Lower leg skin (tissue), 3 donors: ENCODE measurements at regions not wholly inside any gene's neighbourhood (a gene's known extent, or its start where the extent isn't known, plus 50 kb on each side); places are given as distances from the start of the nearest gene placed in this dataset.

Experiments
- POLR2A ChIP-seq, 2 donors: fragments of 450-650 bp; IDR thresholded peaks; one replicate each; pipeline ENCODE4 v1.6.1; 2016 to 2017; ENCODE audit warnings: antibody characterized with exemption in 2 of 2, mild to moderate bottlenecking in 1 of 2, moderate library complexity in 1 of 2
- TF ChIP-seq, protein P1 (sequence below), 3 donors: fragments of 450-650 bp; IDR thresholded peaks; one replicate each; pipeline ENCODE4 v1.5.1; 2016; ENCODE audit warnings: antibody characterized with exemption in 3 of 3, mild to moderate bottlenecking in 3 of 3, moderate library complexity in 2 of 3

GRCh38 chr12:58249610-58250009, 308.2 kb downstream of the ATP23 start:
- TF ChIP-seq, protein P1, sequence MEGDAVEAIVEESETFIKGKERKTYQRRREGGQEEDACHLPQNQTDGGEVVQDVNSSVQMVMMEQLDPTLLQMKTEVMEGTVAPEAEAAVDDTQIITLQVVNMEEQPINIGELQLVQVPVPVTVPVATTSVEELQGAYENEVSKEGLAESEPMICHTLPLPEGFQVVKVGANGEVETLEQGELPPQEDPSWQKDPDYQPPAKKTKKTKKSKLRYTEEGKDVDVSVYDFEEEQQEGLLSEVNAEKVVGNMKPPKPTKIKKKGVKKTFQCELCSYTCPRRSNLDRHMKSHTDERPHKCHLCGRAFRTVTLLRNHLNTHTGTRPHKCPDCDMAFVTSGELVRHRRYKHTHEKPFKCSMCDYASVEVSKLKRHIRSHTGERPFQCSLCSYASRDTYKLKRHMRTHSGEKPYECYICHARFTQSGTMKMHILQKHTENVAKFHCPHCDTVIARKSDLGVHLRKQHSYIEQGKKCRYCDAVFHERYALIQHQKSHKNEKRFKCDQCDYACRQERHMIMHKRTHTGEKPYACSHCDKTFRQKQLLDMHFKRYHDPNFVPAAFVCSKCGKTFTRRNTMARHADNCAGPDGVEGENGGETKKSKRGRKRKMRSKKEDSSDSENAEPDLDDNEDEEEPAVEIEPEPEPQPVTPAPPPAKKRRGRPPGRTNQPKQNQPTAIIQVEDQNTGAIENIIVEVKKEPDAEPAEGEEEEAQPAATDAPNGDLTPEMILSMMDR (IDR thresholded peaks at IDR 0.05) = no peak
- TF ChIP-seq POLR2A (IDR thresholded peaks at IDR 0.05) = no peak
